PC-9 (cell line): ENCODE measurements at regions not wholly inside any gene's neighbourhood (a gene's known extent, or its start where the extent isn't known, plus 50 kb on each side); places are given as distances from the start of the nearest gene placed in this dataset.

Source experiments
- CTCF ChIP-seq: fragments of 200-600 bp; sonication (generic); conservative IDR thresholded peaks from 2 replicates; pipeline ENCODE4 v1.6.1; 2017; ENCODE audit warnings: mixed run types, antibody characterized with exemption, mild to moderate bottlenecking, moderate library complexity
- EZH2 ChIP-seq: fragments of 200-600 bp; sonication (generic); IDR thresholded peaks from 2 replicates; pipeline ENCODE4 v1.8.0; 2017; ENCODE audit warnings: antibody characterized with exemption, low read depth

- TF ChIP-seq CTCF (no peak), EZH2 (no peak)
Observed at GRCh38 chr1:9440763-9441194, 98.5 kb upstream of the SLC25A33 start.
